Esophagus squamous epithelium (tissue), 4 donors: ENCODE measurements at regions not wholly inside any gene's neighbourhood (a gene's known extent, or its start where the extent isn't known, plus 50 kb on each side); places are given as distances from the start of the nearest gene placed in this dataset.
"Not testable (repeated sequence)": the region's sequence is repeated elsewhere in the genome, so short reads cannot be mapped to it uniquely, and the experiment has no call there.

Source experiments
- CTCF ChIP-seq, 6 experiments: fragments of 450-650 bp in 4 of 6; fragments of 200-600 bp in 2 of 6; sonication (generic) in 2 of 6; IDR thresholded peaks; one replicate each; pipeline ENCODE4 v1.5.1; 2016 to 2019; ENCODE audit warnings: antibody characterized with exemption in 6 of 6, mild to moderate bottlenecking in 4 of 6, moderate library complexity in 4 of 6
- POLR2A ChIP-seq, 4 donors: fragments of 450-650 bp; IDR thresholded peaks; one replicate each; pipeline ENCODE4 v1.6.1; 2017; ENCODE audit warnings: antibody characterized with exemption in 4 of 4, mild to moderate bottlenecking in 4 of 4, moderate library complexity in 3 of 4

GRCh38 chr14:49031710-49032109 is 554.5 kb downstream of the RPS29 start:
- TF ChIP-seq CTCF, POLR2A (IDR thresholded peaks at IDR 0.05): not testable (repeated sequence)
